ENCODE measurements at regions not wholly inside any gene's neighbourhood (a gene's known extent, or its start where the extent isn't known, plus 50 kb on each side); places are given as distances from the start of the nearest gene placed in this dataset.

DNA sequence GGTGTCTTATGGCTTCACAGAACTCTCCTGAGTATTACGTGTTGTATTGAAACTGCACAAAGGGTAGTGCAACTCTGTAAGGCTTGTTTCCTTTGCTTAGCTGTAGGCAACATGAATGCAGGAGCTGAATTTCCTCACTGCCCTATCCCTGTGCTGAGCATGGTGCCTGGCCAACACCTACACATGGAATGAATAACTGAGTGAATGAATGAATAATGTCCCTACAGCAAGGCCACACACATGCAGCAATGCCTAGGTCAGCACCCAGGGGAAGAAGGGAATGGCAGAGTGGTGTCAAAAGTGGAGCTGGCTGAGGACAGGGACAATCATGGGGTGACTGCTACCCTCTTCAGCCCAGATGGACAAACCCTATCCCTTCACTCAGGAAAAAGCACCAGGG is 655.9 kb downstream of the PTPRU start:
- DNase-seq, result no peak

DNA sequence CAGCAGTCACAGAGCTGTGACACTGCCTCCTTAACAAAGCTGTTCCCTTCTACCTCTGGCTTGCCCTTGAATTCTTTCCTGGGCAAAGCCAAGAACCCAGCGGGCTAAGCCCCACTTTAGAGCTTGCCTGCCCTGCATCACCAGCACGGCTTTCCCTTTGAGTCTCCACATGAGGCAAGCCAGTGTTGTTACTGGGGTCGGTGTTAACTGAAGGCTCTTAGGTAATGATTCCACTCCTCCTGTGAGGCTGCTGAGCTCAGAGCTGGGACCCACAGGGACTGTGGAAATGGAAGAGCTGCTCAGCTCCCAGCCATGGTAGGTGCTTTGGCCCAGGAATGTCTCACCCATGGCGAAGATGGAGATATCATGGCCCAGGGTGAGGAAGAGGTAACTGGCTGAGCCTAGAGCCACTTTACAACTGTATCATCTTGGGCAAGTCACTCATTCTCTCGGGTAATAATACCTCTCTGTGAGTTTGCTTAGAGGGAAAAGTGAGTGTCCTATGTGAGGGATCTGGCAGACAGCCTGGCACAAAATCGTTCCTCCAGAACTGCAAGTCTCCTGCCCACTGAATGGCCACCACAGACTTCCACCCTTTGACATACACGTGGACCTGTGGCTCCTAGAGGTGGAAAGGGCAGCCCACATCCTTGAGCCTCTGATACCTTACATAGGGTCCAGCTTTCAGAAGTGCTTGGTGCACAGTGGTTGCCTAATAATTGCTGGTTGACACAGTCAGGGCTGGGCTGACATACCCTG is 654.1 kb downstream of the PTPRU start:
- no peak for DNase-seq

DNA sequence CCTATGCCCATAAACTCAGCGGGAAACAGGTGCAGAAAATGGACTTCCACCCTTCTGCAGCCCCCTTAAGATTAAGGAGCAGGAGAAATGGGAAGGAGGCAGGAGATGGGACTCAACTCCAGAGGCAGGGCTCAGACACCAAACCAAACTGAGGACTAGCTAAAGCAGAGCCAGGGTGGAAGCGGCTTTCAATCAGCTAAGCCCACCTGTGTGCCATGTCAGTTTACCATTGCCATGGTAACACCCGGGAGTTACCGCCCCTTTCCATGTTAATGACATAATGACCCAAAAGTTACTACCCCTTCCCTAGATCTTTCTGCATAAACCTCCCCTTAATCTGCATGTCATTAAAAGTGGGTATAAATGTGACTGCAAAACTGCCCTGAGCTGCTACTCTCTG is 653.5 kb downstream of the PTPRU start:
- DNase-seq, result no peak

DNA sequence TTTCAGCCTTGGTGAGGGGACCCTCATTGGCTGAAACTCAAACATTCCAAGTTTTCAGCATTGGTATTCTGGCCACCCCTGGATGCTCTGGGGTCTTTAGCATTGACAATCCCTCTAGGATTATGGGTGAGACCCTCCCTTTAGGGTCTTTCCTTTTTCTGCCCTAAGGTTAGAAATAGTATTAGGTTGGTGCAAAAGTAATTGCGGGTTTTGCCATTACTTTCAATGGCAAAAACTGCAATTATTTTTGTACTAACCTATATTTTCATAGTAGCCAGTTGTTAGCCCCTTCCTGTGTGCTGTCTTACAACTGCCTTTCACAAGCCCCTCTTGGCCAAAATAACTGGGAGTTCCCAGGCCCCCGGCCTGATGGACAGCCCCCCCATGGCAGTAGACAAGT is 648.4 kb downstream of the PTPRU start:
- DNase-seq, result no peak

DNA sequence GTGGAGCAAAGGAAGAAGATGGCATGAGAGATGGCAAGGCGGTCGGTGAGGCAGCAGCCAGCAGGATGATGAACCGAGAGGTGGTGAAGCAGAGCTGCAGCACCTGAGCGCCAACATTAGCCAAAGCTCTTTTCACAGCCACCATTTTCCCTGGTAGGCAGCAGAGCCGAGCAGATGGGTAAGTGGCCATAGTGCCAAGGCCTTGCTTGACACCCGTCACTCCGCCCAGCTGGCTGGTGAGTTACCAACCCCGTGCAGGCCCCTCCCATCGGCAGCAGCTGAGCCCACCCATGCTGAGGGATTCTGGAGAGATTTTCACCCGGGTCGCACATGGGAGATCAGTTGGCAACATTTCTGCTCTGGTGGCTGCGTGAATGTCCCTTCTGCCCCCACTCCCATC is 647.7 kb downstream of the PTPRU start:
- DNase-seq, result no peak

DNA sequence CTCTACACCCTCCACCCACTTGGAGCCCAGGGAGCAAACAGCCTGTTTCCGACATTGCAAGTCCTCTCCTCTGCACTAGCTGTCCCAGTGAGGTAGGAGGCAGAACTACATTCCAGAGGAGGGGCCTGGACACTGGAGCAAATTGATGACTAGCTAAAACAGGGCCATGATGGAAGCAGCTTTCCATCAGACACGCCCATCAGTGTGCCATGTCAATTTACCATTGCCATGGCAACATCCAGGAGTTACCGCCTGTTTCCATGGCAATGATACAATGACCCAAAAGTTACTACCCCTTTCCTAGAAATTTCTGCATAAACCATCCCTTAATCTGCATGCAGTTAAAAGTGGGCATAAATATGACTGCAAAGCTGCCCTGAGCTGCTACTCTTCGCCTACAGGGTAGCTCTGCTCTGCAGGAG is 647.1 kb downstream of the PTPRU start:
- DNase-seq, result no peak

DNA sequence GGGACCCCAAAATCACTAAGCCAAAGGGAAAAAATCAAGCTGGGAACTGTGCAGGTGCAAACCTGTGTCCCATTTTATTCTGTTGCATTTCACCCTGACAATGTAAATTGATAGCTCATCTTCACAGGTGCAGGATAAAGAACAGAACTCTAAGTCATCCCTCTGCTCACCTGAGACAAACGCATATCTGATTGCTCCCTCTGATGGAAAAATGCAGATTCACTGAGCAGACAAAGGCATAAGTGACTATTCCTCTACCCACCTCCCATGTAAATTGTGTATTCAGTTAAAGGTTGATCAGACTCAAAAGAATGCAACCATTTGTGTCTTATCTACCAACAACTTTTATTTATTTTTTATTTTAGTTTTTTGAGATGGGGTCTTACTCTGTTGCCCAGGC is 644.2 kb downstream of the PTPRU start:
- DNase-seq, result no peak

DNA sequence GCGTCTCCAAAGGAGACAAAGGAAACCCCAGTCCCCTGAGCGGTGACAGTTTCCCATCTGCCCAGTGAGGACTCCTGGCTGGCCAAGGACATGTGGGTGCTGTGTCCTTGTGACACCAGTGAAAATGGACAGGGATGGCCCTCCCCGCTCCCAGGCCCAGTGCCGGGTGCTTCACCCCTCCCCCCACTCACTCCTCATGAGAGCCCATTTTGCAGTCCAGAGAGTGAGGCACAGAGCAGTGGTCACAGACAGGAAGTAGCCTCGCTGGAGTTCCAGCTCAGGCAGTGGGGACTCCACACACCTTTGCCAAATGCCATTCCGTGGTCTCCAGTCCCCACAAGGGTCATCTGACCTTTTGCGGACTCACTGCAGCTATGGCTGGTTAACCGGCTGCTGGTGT is 642.9 kb downstream of the PTPRU start:
- no peak for DNase-seq

DNA sequence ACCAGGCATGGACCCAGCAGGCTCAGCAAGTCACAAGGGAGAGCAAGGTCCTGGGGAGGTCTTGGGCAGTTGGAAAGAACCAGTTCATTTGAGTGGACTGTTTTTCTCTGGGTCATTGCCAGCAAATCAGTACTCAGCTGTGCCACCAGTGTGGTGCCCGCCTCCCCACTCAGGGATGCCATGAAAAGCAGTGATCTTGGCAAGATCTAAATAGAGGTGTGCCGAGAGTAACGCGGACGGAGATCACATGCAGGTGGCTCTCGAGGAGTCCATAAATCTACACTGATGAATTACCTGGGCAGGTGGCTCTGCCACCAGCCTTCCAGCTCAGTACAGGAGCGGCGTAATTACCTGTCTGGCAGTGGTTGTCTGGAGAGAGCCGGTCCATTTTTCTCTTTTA is 642.2 kb downstream of the PTPRU start:
- DNase-seq, result no peak

DNA sequence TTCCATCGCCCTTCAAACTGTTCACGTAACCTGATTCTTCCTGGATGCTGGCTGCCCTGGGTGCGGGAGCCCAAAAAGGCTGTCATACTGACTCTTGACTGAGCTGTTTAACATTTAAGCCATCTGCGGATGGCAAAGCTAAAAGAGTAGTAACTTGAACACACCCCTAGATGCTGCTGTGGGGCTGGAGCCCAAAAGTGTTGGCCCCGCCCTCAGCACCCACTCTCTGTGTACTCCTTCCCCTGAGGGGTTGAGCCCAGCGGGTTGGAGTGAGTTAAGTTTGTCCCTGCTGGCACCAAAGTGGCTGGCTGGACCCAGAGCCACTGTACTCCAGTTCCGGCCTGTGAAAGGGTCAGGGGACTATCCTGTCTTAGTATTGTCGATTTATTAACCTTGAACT is 640.6 kb downstream of the PTPRU start:
- no peak for DNase-seq

DNA sequence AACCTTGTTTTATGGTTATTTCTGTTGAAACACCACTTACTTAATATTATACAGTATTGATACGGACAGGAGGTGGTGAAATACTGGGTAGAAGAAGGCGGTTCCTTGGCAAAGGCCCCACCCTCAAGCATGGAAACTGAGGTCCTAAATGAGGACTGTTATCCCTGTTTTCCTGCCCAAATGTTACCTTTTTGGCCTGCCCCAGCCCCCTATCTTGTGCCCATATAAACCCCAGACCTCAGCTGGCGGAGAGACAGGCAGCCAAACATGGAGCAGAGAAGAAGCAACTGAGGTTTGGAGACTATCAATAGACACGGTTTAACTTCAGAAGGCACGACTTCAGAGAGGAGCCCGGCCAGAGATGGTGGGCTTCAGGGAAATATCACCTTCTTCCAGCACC is 640.1 kb downstream of the PTPRU start:
- DNase-seq, result no peak

DNA sequence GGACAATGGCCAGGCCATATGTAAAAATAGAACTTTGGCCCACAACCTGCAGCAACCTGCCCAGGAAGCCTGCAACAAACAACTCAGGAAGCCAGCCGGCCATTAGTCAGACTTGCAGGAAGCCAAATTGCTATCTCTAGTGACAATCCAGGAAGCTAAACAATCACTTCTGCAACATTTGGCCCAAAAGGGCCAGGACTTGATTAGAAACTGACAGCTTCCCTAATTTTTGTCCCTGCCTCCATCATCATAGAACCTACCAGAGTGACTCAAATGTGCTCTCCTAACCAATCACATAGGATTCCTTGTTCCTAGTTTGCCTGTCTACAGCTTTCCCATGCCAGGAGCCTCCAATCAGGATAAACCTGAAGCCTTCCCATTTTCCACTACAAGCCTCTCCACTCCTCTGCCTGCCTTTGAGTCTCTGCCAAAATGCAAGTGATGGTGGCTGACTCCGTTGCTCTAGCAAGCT is 639.3 kb downstream of the PTPRU start:
- no peak for DNase-seq

DNA sequence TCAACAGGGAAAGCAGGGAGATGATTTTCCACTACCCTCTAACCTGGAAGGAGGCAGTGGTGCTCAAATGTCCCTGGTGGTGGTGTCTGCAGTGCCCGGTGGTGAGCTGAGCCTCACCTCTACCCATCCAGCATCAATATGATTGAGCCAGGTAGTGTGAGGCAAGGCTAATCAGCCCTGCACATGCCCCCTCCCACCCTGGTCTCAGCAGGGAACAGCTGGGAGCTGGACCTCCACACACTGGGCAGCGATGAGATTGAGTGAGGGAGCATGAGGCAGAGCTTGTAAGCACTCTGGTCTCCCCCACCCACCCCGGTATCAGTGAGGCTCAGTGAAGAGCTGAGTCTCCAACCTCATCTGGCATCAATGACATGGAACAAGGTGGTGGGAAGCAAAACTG is 634.3 kb downstream of the PTPRU start:
- no peak for DNase-seq

DNA sequence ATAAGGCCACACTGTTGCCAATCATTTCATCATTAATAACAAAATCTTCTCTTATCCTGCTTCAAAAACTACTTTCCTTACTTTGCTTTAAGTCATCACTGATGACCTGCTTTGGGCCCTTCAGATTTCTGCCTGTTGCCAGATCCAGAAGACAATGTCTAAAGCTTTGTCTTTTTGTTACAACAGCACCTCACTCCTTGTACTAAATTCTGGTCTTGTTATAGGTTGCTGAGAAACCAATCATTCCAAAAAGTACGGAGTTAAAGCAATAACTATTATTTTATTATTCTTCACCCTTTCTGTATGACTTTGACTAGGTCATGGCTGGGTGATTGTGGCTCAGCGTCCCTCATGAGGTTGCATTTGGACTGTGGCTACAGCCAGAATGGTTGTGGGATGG is 633.5 kb downstream of the PTPRU start:
- DNase-seq, result no peak

DNA sequence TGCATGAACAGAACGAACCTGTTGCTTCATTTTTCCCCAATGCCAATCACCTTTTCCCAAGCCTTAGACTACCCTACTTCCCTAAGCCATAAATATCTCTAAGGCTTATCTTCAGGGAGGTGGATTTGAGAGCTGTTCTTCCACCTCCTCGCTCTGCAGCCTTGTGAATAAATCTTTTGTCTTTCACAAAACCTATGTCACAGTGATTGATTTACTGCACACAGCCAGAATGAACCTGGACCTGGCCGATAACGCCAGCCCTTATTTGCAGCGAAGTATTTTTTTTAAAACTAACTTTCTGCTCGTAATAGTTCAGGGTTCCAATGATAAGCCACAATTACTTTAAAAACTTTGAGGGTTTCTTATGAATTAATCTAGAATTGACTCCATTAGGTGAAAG is 632.6 kb downstream of the PTPRU start:
- DNase-seq, result no peak

DNA sequence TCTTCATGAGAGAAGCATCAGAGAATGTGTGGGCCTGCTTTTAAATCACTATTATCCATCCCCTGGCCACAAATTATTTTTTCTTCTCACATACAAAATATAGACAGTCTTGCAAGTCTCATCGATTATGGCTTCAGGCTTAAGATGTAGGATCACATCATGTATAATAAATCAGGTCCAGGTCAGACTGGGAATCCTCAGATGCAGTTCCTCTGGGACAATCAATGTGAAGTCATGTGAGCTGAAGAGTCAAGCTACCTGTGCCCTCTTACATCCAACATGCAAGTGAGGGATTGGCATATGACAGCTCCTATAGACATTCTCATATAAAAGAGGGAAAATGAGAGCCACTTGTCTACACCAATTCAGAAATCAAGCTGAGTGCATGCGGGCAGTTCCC is 631.8 kb downstream of the PTPRU start:
- no peak for DNase-seq

DNA sequence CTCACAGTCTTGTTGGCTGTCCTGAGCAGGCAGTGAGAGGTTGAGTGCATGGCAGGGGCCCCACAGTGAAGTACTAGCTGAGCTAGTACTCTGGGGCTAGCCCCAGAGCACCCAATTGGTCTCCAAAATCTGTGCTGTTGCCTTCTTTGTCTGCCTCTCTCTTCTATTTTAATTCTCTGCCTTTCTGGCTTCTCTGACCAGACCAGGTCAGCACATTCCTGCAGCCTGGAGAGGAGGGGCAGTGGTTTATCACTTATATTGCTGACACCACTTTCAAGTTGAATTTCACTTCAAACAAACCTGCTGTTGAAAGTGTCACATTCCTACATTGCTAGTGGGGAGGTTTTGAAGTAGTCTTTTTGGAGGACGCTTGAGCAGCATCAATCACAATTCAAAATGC is 628.7 kb downstream of the PTPRU start:
- DNase-seq, result no peak

DNA sequence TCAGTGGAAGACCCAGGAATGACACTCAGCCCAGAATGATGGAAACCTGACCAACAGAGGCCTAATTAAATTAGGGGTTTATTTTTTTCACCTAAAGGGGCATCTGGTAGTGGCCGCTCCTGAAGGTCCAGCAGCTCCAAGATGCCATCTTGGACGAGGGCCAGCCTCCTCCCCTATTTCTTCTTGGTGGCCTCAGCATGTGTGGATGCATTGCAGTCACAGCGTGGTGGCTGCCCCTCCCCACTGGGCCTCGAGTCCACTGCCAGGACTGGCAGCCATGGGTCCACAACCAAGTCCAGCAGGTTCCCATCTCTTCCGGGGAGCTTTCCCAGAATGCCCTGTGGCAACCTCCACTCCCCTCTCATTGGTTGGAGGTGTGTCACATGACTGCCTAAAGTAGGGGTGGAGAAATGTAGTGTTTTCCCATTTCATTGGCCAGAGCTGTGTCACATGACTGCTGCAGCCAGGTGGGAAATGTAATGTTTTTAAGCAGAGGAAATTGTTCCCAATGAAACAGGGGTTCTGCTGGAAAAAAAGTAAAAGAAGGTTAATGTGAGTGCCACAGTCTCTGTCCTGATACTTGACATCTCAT is 628.2 kb downstream of the PTPRU start:
- no peak for DNase-seq

DNA sequence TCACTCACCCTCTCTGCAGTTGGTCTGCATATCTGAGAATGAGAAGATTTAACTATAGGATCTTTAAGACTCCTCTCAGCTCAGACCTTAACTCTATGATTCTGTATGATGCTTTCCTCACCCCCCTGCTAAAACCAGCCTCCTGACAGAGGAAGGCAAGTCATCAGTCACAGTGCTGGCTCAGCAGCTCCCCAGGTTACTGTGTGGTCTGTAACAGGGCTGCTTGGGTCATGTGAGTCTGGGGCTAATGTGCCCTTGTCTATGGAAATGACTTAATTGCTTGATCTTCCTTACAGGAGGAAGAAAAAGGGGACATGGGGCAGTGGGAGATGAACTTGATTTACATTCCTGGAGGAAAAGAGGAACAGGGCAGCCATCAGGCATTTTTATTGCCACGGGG is 625.6 kb downstream of the PTPRU start:
- no peak for DNase-seq

DNA sequence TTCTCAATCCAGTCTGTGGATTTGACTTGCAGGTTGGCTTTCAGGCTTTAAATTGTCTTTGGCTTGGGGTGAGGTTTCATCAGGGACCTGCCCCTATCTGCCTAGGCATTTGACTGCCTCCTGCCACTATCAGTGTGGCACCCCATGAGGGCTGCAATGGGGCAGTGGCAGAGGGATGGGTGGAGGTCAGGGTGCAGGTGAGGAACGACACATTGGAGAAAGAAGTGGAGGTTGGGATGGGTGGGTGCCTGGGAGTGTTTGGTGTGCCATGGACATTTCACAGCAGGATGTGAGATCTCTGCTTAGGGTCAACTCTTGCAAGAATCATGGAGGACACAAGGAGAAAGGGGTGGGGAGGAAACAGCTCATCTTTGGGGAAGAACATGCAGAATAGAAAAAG is 625.1 kb downstream of the PTPRU start:
- no peak for DNase-seq

DNA sequence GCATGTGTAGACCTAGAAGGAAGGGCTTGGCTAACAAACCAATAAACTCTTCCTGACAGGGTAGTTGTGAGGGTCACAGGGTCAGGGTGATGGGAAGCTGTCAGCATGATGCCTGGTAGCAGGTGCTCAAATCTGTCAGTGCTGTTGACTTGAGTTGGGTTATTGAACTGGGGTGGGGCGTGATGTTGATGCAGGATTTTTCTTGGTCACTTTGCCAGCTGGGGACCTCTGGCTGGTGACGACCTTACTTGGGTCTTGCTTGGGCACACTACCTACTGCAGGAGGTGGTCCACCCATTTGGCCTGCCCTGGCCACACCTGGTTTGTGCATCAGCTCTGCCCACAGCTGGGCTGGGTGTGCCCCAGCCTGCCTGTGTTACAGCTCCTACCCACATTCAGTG is 624.4 kb downstream of the PTPRU start:
- no peak for DNase-seq

DNA sequence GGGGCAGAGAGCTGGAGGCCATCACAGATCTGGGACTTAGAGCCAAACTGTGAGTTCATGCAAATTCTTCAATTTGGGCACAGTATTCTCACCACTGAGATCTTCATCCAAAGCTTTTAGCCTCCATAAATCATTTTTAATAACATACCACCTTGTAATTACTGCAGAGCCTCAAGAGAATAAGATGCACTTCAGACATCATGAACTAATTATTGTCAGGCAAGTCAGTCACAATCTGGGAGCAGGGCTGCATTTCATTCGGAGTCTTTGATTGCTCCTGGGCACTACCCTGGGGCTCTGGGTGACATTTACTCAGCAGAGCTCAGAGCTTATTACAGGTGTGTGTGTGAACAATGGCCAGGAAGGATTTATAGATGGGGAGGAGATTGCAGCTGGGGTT is 623.7 kb downstream of the PTPRU start:
- no peak for DNase-seq

DNA sequence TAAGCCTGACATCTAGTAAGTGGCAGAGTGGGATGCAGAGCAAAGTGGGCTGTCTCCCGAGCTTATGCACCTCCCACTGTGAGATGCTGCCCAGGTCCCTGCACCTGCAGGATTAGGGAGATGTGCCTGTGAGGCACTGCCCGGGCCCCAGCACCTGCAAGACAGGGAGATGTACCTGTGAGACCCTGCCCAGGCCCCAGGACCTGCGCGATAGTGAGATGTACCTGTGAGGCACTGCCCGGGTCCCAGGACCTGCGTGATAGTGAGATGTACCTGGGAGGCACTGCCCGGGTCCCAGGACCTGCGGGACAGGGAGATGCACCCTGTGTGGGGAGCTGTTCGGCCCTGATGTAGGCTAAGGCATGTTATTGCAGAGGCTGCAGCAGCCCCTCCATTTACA is 622.8 kb downstream of the PTPRU start:
- DNase-seq, result no peak

DNA sequence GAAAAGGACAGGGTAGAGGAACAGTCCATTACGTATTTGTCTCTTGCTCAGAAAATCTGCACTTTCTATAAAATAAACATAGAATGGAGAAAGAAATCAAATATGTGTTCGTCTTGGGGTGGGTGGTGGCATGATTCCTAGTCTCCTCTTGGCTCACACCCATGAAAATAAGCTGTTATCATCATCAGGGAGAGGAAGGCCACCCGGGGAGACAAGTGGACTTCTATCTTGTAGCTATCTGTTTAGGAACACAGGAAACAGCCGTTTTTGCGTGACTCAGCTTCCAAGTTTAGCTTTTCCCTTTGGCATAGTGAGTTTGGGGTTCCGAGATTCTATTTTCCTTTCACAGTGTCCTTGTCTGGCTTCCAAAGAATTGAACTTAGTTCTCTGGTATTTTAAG is 622.3 kb downstream of the PTPRU start:
- DNase-seq, result no peak
